HepG2 (cell line): ENCODE measurements at regions not wholly inside any gene's neighbourhood (a gene's known extent, or its start where the extent isn't known, plus 50 kb on each side); places are given as distances from the start of the nearest gene placed in this dataset.

Source experiments
- ATAC-seq: fragments of 200-7000 bp; cut with Tn5 transposase; 3 replicates; pipeline ENCODE4 v1.9.1; 2020; ENCODE audit warnings: mild to moderate bottlenecking, moderate library complexity
- BruUV-seq: library from RNA; stranded (reverse); fragments of 400-500 nt; replicated peaks from 2 replicates; lab custom pipeline; 2021; lab: Mats Ljungman, UMichigan
- CTCF ChIA-PET: fragments of 300-600 bp; formaldehyde crosslinking; extraction: SDS; loops from one replicate; lab custom pipeline; 2021; ENCODE audit warnings: low total read pairs, inconsistent platforms, low intra/inter-chr PET ratio; lab: Yijun Ruan, JAX
- POLR2A ChIA-PET: fragments of 350-600 bp; sonication (Branson Sonifier 250); formaldehyde crosslinking; loops from one replicate; lab custom pipeline; 2020; ENCODE audit warnings: antibody characterized with exemption, inconsistent platforms; lab: Yijun Ruan, JAX
- DNase-seq: peaks from one replicate; pipeline ENCODE4 v3.0.0-alpha.2; 2015; ENCODE audit warnings: low spot score
- FAIRE-seq: peaks from 3 replicates; lab custom pipeline; 2011; peaks lifted over from hg19 to GRCh38; lab: Jason Lieb, UNC
- H2AFZ ChIP-seq: one replicate; pipeline ENCODE4 v1.6.1; 2011; ENCODE audit warnings: low read length, inconsistent platforms
- H3K27ac ChIP-seq: fragments of 300-600 bp; 3 replicates; pipeline ENCODE4 v1.8.0; 2011; ENCODE audit warnings: mixed run types, mild to moderate bottlenecking, mixed read lengths, low read length, inconsistent platforms; ENCODE audit not compliant: insufficient read depth; ENCODE audit errors: extremely low read length
- H3K27me3 ChIP-seq, 2 experiments: fragments of 200-600 bp in 1 of 2; 2 replicates in 1 of 2; 3 replicates in 1 of 2; pipeline versions ENCODE4 v1.6.0 to v1.8.0; 2011; ENCODE audit warnings: low read length in 2 of 2, mild to moderate bottlenecking in 2 of 2, moderate library complexity in 2 of 2, inconsistent platforms in 1 of 2; ENCODE audit not compliant: insufficient read depth in 2 of 2, control insufficient read depth in 1 of 2
- H3K36me3 ChIP-seq, 2 experiments: fragments of 200-600 bp in 1 of 2; replicated peaks in 1 of 2; 2 replicates in 1 of 2; 3 replicates in 1 of 2; pipeline versions ENCODE4 v1.5.1 to v1.8.0; 2011; ENCODE audit warnings: low read length in 2 of 2, inconsistent platforms in 1 of 2; ENCODE audit not compliant: insufficient read depth in 2 of 2, control insufficient read depth in 1 of 2
- H3K4me1 ChIP-seq: 2 replicates; pipeline ENCODE4 v1.5.1; 2012; ENCODE audit warnings: low read length, inconsistent platforms; ENCODE audit not compliant: insufficient read depth
- H3K4me2 ChIP-seq: 2 replicates; pipeline ENCODE4 v1.6.0; 2011; ENCODE audit warnings: low read depth, low read length, inconsistent platforms
- H3K4me3 ChIP-seq, 3 experiments: fragments of 200-600 bp in 1 of 3; sonication (generic), shearing (Covaris generic) in 1 of 3; replicated peaks in 1 of 3; 2 replicates each; pipeline ENCODE4 v1.5.1; 2011 to 2016; ENCODE audit warnings: low read length in 3 of 3, inconsistent platforms in 2 of 3, low read depth in 2 of 3, mild to moderate bottlenecking in 2 of 3, control low read depth in 1 of 3, mixed read lengths in 1 of 3; ENCODE audit not compliant: insufficient read depth in 1 of 3
- H3K79me2 ChIP-seq: one replicate; pipeline ENCODE4 v1.6.1; 2011; ENCODE audit warnings: low read length, inconsistent platforms; ENCODE audit not compliant: insufficient read depth
- H3K9ac ChIP-seq: 2 replicates; pipeline ENCODE4 v1.6.0; 2011; ENCODE audit warnings: mild to moderate bottlenecking, low read depth, low read length, inconsistent platforms; ENCODE audit not compliant: insufficient read depth
- H3K9me3 ChIP-seq: 2 replicates; pipeline ENCODE4 v1.5.1; 2012; ENCODE audit warnings: mild to moderate bottlenecking, low read length
- H4K20me1 ChIP-seq: 2 replicates; pipeline ENCODE4 v1.6.0; 2011; ENCODE audit warnings: inconsistent platforms, mild to moderate bottlenecking, low read length, moderate library complexity; ENCODE audit not compliant: insufficient read depth
- ARHGAP35 ChIP-seq: sonication (generic); formaldehyde crosslinking; IDR thresholded peaks from 2 replicates; pipeline ENCODE4 v1.9.0; 2022; ENCODE audit warnings: mild to moderate bottlenecking, inconsistent platforms, moderate library complexity, missing genetic modification reagents, borderline replicate concordance
- BCL6 ChIP-seq: IDR thresholded peaks from 2 replicates; pipeline ENCODE4 v1.6.1; 2016; ENCODE audit warnings: missing genetic modification reagents, missing compliant biosample characterization
- CC2D1A ChIP-seq: sonication (generic); formaldehyde crosslinking; IDR thresholded peaks from 2 replicates; pipeline ENCODE4 v1.8.1; 2023; ENCODE audit warnings: mild to moderate bottlenecking, missing genetic modification reagents
- JARID2 ChIP-seq: sonication (generic); formaldehyde crosslinking; IDR thresholded peaks from 2 replicates; pipeline ENCODE4 v1.8.1; 2023; ENCODE audit warnings: missing genetic modification reagents, inconsistent platforms; ENCODE audit not compliant: insufficient replicate concordance
- ZBTB44 ChIP-seq: sonication (generic); formaldehyde crosslinking; IDR thresholded peaks from 2 replicates; pipeline ENCODE4 v1.4.0; 2020; ENCODE audit warnings: missing genetic modification reagents
- ZC3H13 ChIP-seq: sonication (generic); formaldehyde crosslinking; IDR thresholded peaks from 2 replicates; pipeline ENCODE4 v1.8.1; 2023; ENCODE audit warnings: mild to moderate bottlenecking, missing genetic modification reagents, moderate library complexity
- ZFP36L2 ChIP-seq: sonication (generic); formaldehyde crosslinking; IDR thresholded peaks from 2 replicates; pipeline ENCODE4 v1.4.0; 2020; ENCODE audit warnings: missing genetic modification reagents
- ZFX ChIP-seq: sonication (generic); formaldehyde crosslinking; IDR thresholded peaks from 2 replicates; pipeline ENCODE4 v1.4.0; 2020; ENCODE audit warnings: mild to moderate bottlenecking, low read depth, missing genetic modification reagents, moderate library complexity
- ZMAT5 ChIP-seq: sonication (generic); formaldehyde crosslinking; IDR thresholded peaks from 2 replicates; pipeline ENCODE4 v1.5.0; 2020; ENCODE audit warnings: mild to moderate bottlenecking, low read depth, missing genetic modification reagents, borderline replicate concordance
- ZNF646 ChIP-seq: sonication (generic); formaldehyde crosslinking; IDR thresholded peaks from 2 replicates; pipeline ENCODE4 v1.9.0; 2021; ENCODE audit warnings: mild to moderate bottlenecking, missing genetic modification reagents
- ZNF652 ChIP-seq: IDR thresholded peaks from 2 replicates; pipeline ENCODE4 v1.6.1; 2016; ENCODE audit warnings: low read depth, borderline replicate concordance
- ZNF773 ChIP-seq: sonication (generic); formaldehyde crosslinking; IDR thresholded peaks from 2 replicates; pipeline ENCODE4 v1.4.0; 2020; ENCODE audit warnings: missing genetic modification reagents, borderline replicate concordance
- ZNF784 ChIP-seq: sonication (generic); formaldehyde crosslinking; IDR thresholded peaks from 2 replicates; pipeline ENCODE4 v1.5.1; 2020; ENCODE audit warnings: missing genetic modification reagents, mild to moderate bottlenecking, borderline replicate concordance
- ZNF883 ChIP-seq: sonication (generic); formaldehyde crosslinking; IDR thresholded peaks from 2 replicates; pipeline ENCODE4 v1.5.1; 2020; ENCODE audit warnings: mild to moderate bottlenecking, missing genetic modification reagents; ENCODE audit errors: not compliant biosample characterization
- ZSCAN21 ChIP-seq: sonication (generic); formaldehyde crosslinking; IDR thresholded peaks from 2 replicates; pipeline ENCODE4 v1.8.0; 2022; ENCODE audit warnings: mild to moderate bottlenecking, missing genetic modification reagents, moderate library complexity, borderline replicate concordance
- WGBS: methylation state at CpG from one replicate; pipeline ENCODE4 v1.1.6; 2017; ENCODE audit warnings: low lambda C conversion rate; 5-methylcytosine and 5-hydroxymethylcytosine counted together
- in situ Hi-C: cut with HindIII; loops from 2 replicates; pipeline ENCODE4 v1.10.0; 2017; ENCODE audit warnings: low pct_unique_long_range_greater_than_20kb; ENCODE audit not compliant: extremely low pct_ligation_motif_present
- intact Hi-C: fragments of 100-400 bp; cut with micrococcal nuclease; formaldehyde crosslinking; loops from one replicate; pipeline ENCODE4 v1.10.0; 2022; ENCODE audit not compliant: unreplicated experiment

- TF ChIP-seq ZFX (no peak), ZMAT5 (CRISPR knock-in tag) (no peak), ZNF773 (CRISPR knock-in tag) (no peak), ZNF883 (no peak)
Observed at GRCh38 chr4:14217401-14217800, 589.9 kb upstream of the BOD1L1 start (continued).

- no peaks in the 10 kb centered on the region for H3K4me1 ChIP-seq
- BruUV-seq = no TSS peak
- no peaks in the 10 kb centered on the region for H3K79me2 ChIP-seq
- ChIA-PET POLR2A (no interaction called here), CTCF (no interaction called here)
- no peak overlapping the region for H3K27ac ChIP-seq
- intact Hi-C loops (no loop called here), in situ Hi-C loops (no loop called here)
- H3K36me3 ChIP-seq = no peaks in the 10 kb centered on the region
- peaks cover 94% of the 10 kb centered on the region for H3K9me3 ChIP-seq
- H3K4me2 ChIP-seq = no peak overlapping the region
- no peak overlapping the region for H3K4me3 ChIP-seq
- H2AFZ ChIP-seq = no peak overlapping the region
- H3K9ac ChIP-seq = no peak overlapping the region
- H4K20me1 ChIP-seq = no peaks in the 10 kb centered on the region
- FAIRE-seq (no peak), ATAC-seq (no peak), DNase-seq (no peak)
- no peaks in the 10 kb centered on the region for H3K27me3 ChIP-seq
- WGBS = 10% methylated on average over 3 of the region's 4 CpGs
- TF ChIP-seq JARID2 (CRISPR knock-in tag) (no peak), ZNF784 (CRISPR knock-in tag) (no peak), ZC3H13 (CRISPR knock-in tag) (no peak), ZNF652 (CRISPR knock-in tag) (no peak), ARHGAP35 (CRISPR knock-in tag) (no peak), ZSCAN21 (CRISPR knock-in tag) (no peak), ZNF646 (CRISPR knock-in tag) (no peak), BCL6 (CRISPR knock-in tag) (no peak), ZFP36L2 (CRISPR knock-in tag) (no peak), CC2D1A (CRISPR knock-in tag) (no peak), ZBTB44 (CRISPR knock-in tag) (no peak)
Observed at GRCh38 chr4:14218641-14219040, 591.1 kb upstream of the BOD1L1 start.
